IMR-90 (cell line): ENCODE measurements at regions not wholly inside any gene's neighbourhood (a gene's known extent, or its start where the extent isn't known, plus 50 kb on each side); places are given as distances from the start of the nearest gene placed in this dataset.

ENCODE experiments used
- ATAC-seq: fragments of 200-7000 bp; cut with Tn5 transposase; 2 replicates; pipeline ENCODE4 v1.9.1; 2020; ENCODE audit warnings: low read depth, mild to moderate bottlenecking, moderate library complexity
- BruUV-seq: library from RNA; stranded (reverse); fragments of 400-500 nt; replicated peaks from 2 replicates; lab custom pipeline; 2021; lab: Mats Ljungman, UMichigan
- CTCF ChIA-PET: fragments of 300-600 bp; formaldehyde crosslinking; extraction: SDS; loops from one replicate; lab custom pipeline; 2021; ENCODE audit warnings: antibody characterized with exemption; lab: Yijun Ruan, JAX
- POLR2A ChIA-PET: fragments of 300-600 bp; sonication (Branson Sonifier 250); formaldehyde crosslinking; loops from one replicate; lab custom pipeline; 2022; ENCODE audit warnings: antibody characterized with exemption; ENCODE audit not compliant: unreplicated experiment; lab: Charles Lee
- DNase-seq: peaks from one replicate; pipeline ENCODE4 v3.0.0; 2013
- H2AFZ ChIP-seq: replicated peaks from 2 replicates; pipeline ENCODE3; 2013; ENCODE audit warnings: low read length, mild to moderate bottlenecking; ENCODE audit not compliant: poor library complexity
- H2AK5ac ChIP-seq: 2 replicates; pipeline ENCODE4 v1.6.1; 2013; ENCODE audit warnings: low read depth, low read length, inconsistent platforms
- H2AK9ac ChIP-seq: replicated peaks from 2 replicates; pipeline ENCODE3; 2013; ENCODE audit warnings: mild to moderate bottlenecking, low read depth, low read length, moderate library complexity; ENCODE audit not compliant: poor library complexity
- H2BK120ac ChIP-seq: 2 replicates; pipeline ENCODE4 v1.6.1; 2013; ENCODE audit warnings: low read depth, low read length, inconsistent platforms
- H2BK15ac ChIP-seq: 3 replicates; pipeline ENCODE4 v1.6.1; 2013; ENCODE audit warnings: low read depth, low read length, inconsistent platforms
- H2BK20ac ChIP-seq: 2 replicates; pipeline ENCODE4 v1.6.1; 2013; ENCODE audit warnings: low read depth, mild to moderate bottlenecking, inconsistent platforms, low read length, moderate library complexity
- H2BK5ac ChIP-seq: 2 replicates; pipeline ENCODE4 v1.6.1; 2013; ENCODE audit warnings: mild to moderate bottlenecking, low read depth, low read length, inconsistent platforms; ENCODE audit not compliant: poor library complexity, severe bottlenecking
- H3K14ac ChIP-seq: replicated peaks from 2 replicates; pipeline ENCODE4 v1.6.1; 2013; ENCODE audit warnings: low read depth, low read length, inconsistent platforms
- H3K18ac ChIP-seq: 2 replicates; pipeline ENCODE4 v1.6.1; 2013; ENCODE audit warnings: low read depth, low read length, control low read depth
- H3K23ac ChIP-seq: 2 replicates; pipeline ENCODE4 v1.6.1; 2013; ENCODE audit warnings: low read depth, low read length, inconsistent platforms
- H3K27ac ChIP-seq: 2 replicates; pipeline ENCODE4 v1.5.1; 2013; ENCODE audit warnings: mild to moderate bottlenecking, control low read depth, low read length; ENCODE audit not compliant: insufficient read depth
- H3K27me3 ChIP-seq: 2 replicates; pipeline ENCODE4 v1.6.1; 2013; ENCODE audit warnings: low read length; ENCODE audit not compliant: control insufficient read depth, insufficient read depth
- H3K36me3 ChIP-seq: 2 replicates; pipeline ENCODE4 v1.6.1; 2013; ENCODE audit warnings: low read length, mixed read lengths; ENCODE audit not compliant: control insufficient read depth, insufficient read depth
- H3K4ac ChIP-seq: 2 replicates; pipeline ENCODE4 v1.6.1; 2013; ENCODE audit warnings: low read depth, low read length, inconsistent platforms
- H3K4me1 ChIP-seq: 2 replicates; pipeline ENCODE4 v1.6.1; 2013; ENCODE audit warnings: low read length, mixed read lengths; ENCODE audit not compliant: control insufficient read depth, insufficient read depth
- H3K4me2 ChIP-seq: 2 replicates; pipeline ENCODE4 v1.6.1; 2013; ENCODE audit warnings: low read depth, mild to moderate bottlenecking, control low read depth, low read length, moderate library complexity
- H3K4me3 ChIP-seq: 2 replicates; pipeline ENCODE4 v1.5.1; 2013; ENCODE audit warnings: low read depth, mild to moderate bottlenecking, control low read depth, low read length, moderate library complexity; ENCODE audit not compliant: insufficient read depth
- H3K56ac ChIP-seq: 2 replicates; pipeline ENCODE4 v1.6.1; 2013; ENCODE audit warnings: low read length, inconsistent platforms; ENCODE audit not compliant: insufficient read depth; ENCODE audit errors: extremely low read depth
- H3K79me1 ChIP-seq, 2 experiments: 2 replicates each; pipeline ENCODE4 v1.6.1; 2013; ENCODE audit warnings: low read length in 2 of 2, inconsistent platforms in 1 of 2, low read depth in 1 of 2
- H3K9ac ChIP-seq: 2 replicates; pipeline ENCODE4 v1.6.1; 2013; ENCODE audit warnings: low read depth, low read length, control low read depth
- H3K9me1 ChIP-seq: 2 replicates; pipeline ENCODE4 v1.6.1; 2013; ENCODE audit warnings: low read length, inconsistent platforms; ENCODE audit not compliant: insufficient read depth
- H3K9me3 ChIP-seq: 2 replicates; pipeline ENCODE4 v1.6.1; 2013; ENCODE audit warnings: low read length; ENCODE audit not compliant: control insufficient read depth, insufficient read depth
- H4K20me1 ChIP-seq: 2 replicates; pipeline ENCODE4 v1.6.1; 2013; ENCODE audit warnings: low read length, inconsistent platforms; ENCODE audit not compliant: insufficient read depth
- H4K5ac ChIP-seq: 2 replicates; pipeline ENCODE4 v1.6.1; 2013; ENCODE audit warnings: mild to moderate bottlenecking, low read depth, low read length, control low read depth
- H4K8ac ChIP-seq, 2 experiments: 2 replicates each; pipeline ENCODE4 v1.6.1; 2013; ENCODE audit warnings: low read depth in 2 of 2, low read length in 2 of 2, control low read depth in 1 of 2, inconsistent platforms in 1 of 2
- H4K91ac ChIP-seq: 2 replicates; pipeline ENCODE4 v1.6.1; 2013; ENCODE audit warnings: low read depth, low read length, inconsistent platforms; ENCODE audit not compliant: insufficient read depth
- CHD1 ChIP-seq: IDR thresholded peaks from 2 replicates; pipeline ENCODE4 v1.6.1; 2012; ENCODE audit warnings: low read depth, low read length, improper control_type of control experiment
- WGBS, 2 experiments: methylation state at CpG; one replicate each; pipeline versions ENCODE4 v1.1.5 to v1.1.7; 2013; ENCODE audit warnings: missing lambda C conversion rate in 2 of 2; ENCODE audit not compliant: insufficient read length in 1 of 2; ENCODE audit errors: extremely low coverage in 2 of 2; 5-methylcytosine and 5-hydroxymethylcytosine counted together
- dilution Hi-C: fragments of 300-500 bp; cut with HindIII; formaldehyde crosslinking; loops from one replicate; pipeline ENCODE4 v1.14.3; 2018; ENCODE audit warnings: low sequenced_read_pairs; ENCODE audit not compliant: unreplicated experiment
- in situ Hi-C: fragments of 300-500 bp; cut with MboI; formaldehyde crosslinking; loops from 3 replicates; pipeline ENCODE4 v1.14.3; 2019; ENCODE audit warnings: low sequenced_read_pairs, inconsistent platforms, mixed read lengths
- intact Hi-C: fragments of 100-400 bp; cut with micrococcal nuclease; formaldehyde crosslinking; loops from 2 replicates; pipeline ENCODE4 v1.10.0; 2022

GRCh38 chr11:131121426-131122333, 205.4 kb upstream of the SNX19 start:
- no TSS peak for BruUV-seq
- no peak for TF ChIP-seq CHD1

More at GRCh38 chr11:131121426-131122333, 205.4 kb upstream of the SNX19 start:
- Histone ChIP-seq H2BK120ac (no peak overlapping the region), H4K8ac (no peak overlapping the region), H2AK9ac (no peak overlapping the region), H2AFZ (no peak overlapping the region), H2AK5ac (no peak overlapping the region), H3K9me3 (no peaks in the 10 kb centered on the region), H3K14ac (no peak overlapping the region), H4K5ac (no peak overlapping the region), H3K18ac (no peak overlapping the region), H3K9me1 (no peaks in the 10 kb centered on the region), H2BK15ac (no peak overlapping the region), H2BK5ac (no peak overlapping the region), H3K27me3 (no peaks in the 10 kb centered on the region), H3K23ac (no peak overlapping the region), H3K27ac (no peak overlapping the region), H4K91ac (no peak overlapping the region), H3K36me3 (no peaks in the 10 kb centered on the region), H3K9ac (no peak overlapping the region), H3K4ac (no peak overlapping the region), H3K79me1 (no peaks in the 10 kb centered on the region), H4K20me1 (no peaks in the 10 kb centered on the region), H3K4me3 (no peak overlapping the region), H3K56ac (no peak overlapping the region), H3K4me1 (no peaks in the 10 kb centered on the region), H2BK20ac (no peak overlapping the region), H3K4me2 (no peak overlapping the region)
- ChIA-PET POLR2A (interaction anchor here (0.6 kb wide), 1 partner anchor 1028 kb away, joined by 3 read pairs; no protein-coding TSS in a partner anchor), CTCF (no interaction called here)
- intact Hi-C loops (no loop called here), dilution Hi-C loops (no loop called here), in situ Hi-C loops (no loop called here)
- no peak for ATAC-seq
- 31% methylated on average over 2 of the region's 7 CpGs; no CpG with 5 or more reads in 1 of the 2 experiments for WGBS, 2 experiments
- no peak for DNase-seq
